ENCODE measurements at regions not wholly inside any gene's neighbourhood (a gene's known extent, or its start where the extent isn't known, plus 50 kb on each side); places are given as distances from the start of the nearest gene placed in this dataset.

- Histone ChIP-seq H2AK5ac (ENCODE audit: low read depth, low read length) (no peak overlapping the region), H3K4ac (ENCODE audit: low read depth, low read length) (no peak overlapping the region), H2AK9ac (replicated peaks; ENCODE audit: low read depth, low read length, poor library complexity) (no peak overlapping the region), H3K4me2 (ENCODE audit: low read depth, low read length) (no peak overlapping the region), H3K9ac (ENCODE audit: low read depth, low read length) (no peak overlapping the region), H3K36me3 (ENCODE audit: control insufficient read depth, insufficient read depth, low read length) (no peaks in the 10 kb centered on the region), H4K8ac (ENCODE audit: low read depth in 2 of 2, low read length in 2 of 2) (no peak overlapping the region), H3K9me3 (ENCODE audit: control insufficient read depth, insufficient read depth, low read length) (no peaks in the 10 kb centered on the region), H4K91ac (ENCODE audit: insufficient read depth, low read depth, low read length) (no peak overlapping the region), H2BK15ac (ENCODE audit: low read depth, low read length) (no peak overlapping the region), H3K27me3 (ENCODE audit: control insufficient read depth, insufficient read depth, low read length) (no peaks in the 10 kb centered on the region), H3K14ac (replicated peaks; ENCODE audit: low read depth, low read length) (no peak overlapping the region), H3K56ac (ENCODE audit: extremely low read depth, insufficient read depth, low read length) (no peak overlapping the region), H4K5ac (ENCODE audit: low read depth, low read length) (no peak overlapping the region), H2BK120ac (ENCODE audit: low read depth, low read length) (no peak overlapping the region), H3K23ac (ENCODE audit: low read depth, low read length) (no peak overlapping the region), H3K9me1 (ENCODE audit: insufficient read depth, low read length) (no peaks in the 10 kb centered on the region), H3K4me3 (ENCODE audit: insufficient read depth, low read depth, low read length) (no peak overlapping the region), H2AFZ (replicated peaks; ENCODE audit: low read length, poor library complexity) (no peak overlapping the region), H3K79me1 (ENCODE audit: low read depth in 1 of 2, low read length in 2 of 2) (no peaks in the 10 kb centered on the region), H4K20me1 (ENCODE audit: insufficient read depth, low read length) (no peaks in the 10 kb centered on the region), H2BK5ac (ENCODE audit: low read depth, low read length, poor library complexity, severe bottlenecking) (no peak overlapping the region), H2BK20ac (ENCODE audit: low read depth, low read length) (no peak overlapping the region), H3K18ac (ENCODE audit: low read depth, low read length) (no peak overlapping the region), H3K4me1 (ENCODE audit: control insufficient read depth, insufficient read depth, low read length) (no peaks in the 10 kb centered on the region), H3K27ac (ENCODE audit: insufficient read depth, low read length) (no peak overlapping the region)
- CTCF ChIA-PET = no interaction called here
- TF ChIP-seq SMC3 (IDR thresholded peaks at IDR 0.05; ENCODE audit: low read depth, low read length) (no peak), CTCF (conservative IDR thresholded peaks at IDR 0.05; ENCODE audit: low read depth, low read length) (no peak), FOS (IDR thresholded peaks at IDR 0.05; ENCODE audit: low read depth, low read length) (no peak), RCOR1 (IDR thresholded peaks at IDR 0.05; ENCODE audit: insufficient replicate concordance, low read length) (no peak), RFX5 (IDR thresholded peaks at IDR 0.05; ENCODE audit: low read depth, low read length) (no peak), NFE2L2 (IDR thresholded peaks at IDR 0.05; ENCODE audit: low read depth, low read length) (no peak), USF2 (IDR thresholded peaks at IDR 0.05; ENCODE audit: low read depth, low read length) (no peak), RAD21 (IDR thresholded peaks at IDR 0.05; ENCODE audit: low read length) (no peak), CHD1 (IDR thresholded peaks at IDR 0.05; ENCODE audit: low read depth, low read length) (no peak), ELK1 (IDR thresholded peaks at IDR 0.05; ENCODE audit: borderline replicate concordance, low read depth, low read length) (no peak), BHLHE40 (IDR thresholded peaks at IDR 0.05; ENCODE audit: low read depth, low read length) (no peak), MXI1 (IDR thresholded peaks at IDR 0.05; ENCODE audit: borderline replicate concordance, low read depth, low read length) (no peak)
- dilution Hi-C loops (cut with HindIII; ENCODE audit: low sequenced_read_pairs, unreplicated experiment) (no loop called here), intact Hi-C loops (cut with micrococcal nuclease) (no loop called here), in situ Hi-C loops (cut with MboI; ENCODE audit: low sequenced_read_pairs) (no loop called here)
- ATAC-seq (ENCODE audit: low read depth) (no peak), DNase-seq (no peak)
- POLR2A ChIA-PET (ENCODE audit: unreplicated experiment) = no interaction called here
- no CpG with 5 or more reads among the region's 2 CpGs for WGBS, 2 experiments (ENCODE audit: extremely low coverage in 2 of 2, insufficient read length in 1 of 2)
- BruUV-seq (replicated peaks) = no TSS peak
Measured at GRCh38 chr11:112744041-112744440, 217.2 kb upstream of the NCAM1 start.
